Hepatic stellate cell (primary cell): ENCODE measurements at regions not wholly inside any gene's neighbourhood (a gene's known extent, or its start where the extent isn't known, plus 50 kb on each side); places are given as distances from the start of the nearest gene placed in this dataset.
"Not testable (repeated sequence)": the region's sequence is repeated elsewhere in the genome, so short reads cannot be mapped to it uniquely, and the experiment has no call there.

Experiments
- DNase-seq: peaks from one replicate; pipeline ENCODE4 v3.0.0; 2011; ENCODE audit warnings: low spot score

DNA sequence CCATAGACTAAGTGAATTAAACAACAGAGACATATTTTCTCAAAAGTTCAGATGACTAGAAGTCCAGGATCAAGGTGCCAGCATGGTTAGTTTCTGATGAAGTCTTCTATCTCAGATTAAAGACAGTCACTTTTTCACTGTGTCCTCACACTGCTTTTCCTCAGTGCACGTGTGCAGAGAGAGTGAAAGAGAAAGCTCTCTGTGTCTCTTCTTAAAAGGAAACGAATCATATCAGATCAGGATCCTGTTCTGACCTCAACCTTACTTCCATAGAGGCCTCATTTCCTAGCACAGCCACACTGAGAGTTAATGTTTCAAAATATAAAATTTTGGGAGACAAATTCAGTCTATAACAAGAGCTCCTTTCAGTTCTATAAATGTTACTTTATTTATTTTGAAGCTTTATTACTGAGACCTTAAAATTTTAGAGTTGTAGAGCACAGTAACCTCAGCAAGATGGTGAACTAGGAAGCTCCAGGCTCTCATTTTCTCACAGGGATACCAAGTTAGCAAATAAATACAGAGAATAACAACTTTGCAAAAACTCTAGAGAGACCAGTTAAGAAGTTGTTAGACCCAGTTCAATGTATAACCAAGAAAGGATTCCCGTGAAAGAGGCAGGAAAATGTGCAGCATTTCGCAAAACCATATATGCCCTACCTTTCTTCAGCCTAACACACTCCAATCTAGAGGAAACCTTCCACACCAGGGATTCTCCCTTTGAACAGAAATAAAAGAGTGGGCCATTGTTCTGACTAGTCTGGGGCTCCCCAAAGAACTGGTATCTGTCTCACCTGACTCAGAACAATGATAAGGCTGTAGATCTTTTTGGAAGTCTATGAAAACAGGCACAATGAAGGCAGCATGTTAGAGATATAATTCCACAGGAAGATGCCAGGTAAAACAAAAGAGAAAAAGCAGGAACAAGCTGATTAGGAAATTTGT, 372.2 kb downstream of the MRPL39 start:
- no peak for DNase-seq

DNA sequence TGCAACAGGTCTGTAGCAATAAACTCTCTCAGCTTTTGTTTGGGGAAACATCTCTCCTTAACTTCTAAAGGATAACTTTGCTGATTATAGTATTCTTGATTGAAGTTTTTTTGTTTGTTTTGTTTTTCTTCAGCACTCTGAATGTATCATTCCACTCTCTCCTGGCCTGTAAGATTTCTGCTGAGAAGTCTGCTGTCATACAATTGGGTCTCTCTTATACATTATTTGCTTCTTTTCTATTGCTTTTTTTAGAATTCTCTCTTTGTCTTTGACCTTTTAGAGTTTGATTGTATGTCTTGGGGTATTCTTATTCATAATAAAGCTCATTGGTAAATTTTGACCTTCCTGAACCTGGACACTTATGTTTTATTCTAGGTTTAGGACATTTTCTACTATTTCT, 386.3 kb downstream of the MRPL39 start:
- no peak for DNase-seq

DNA sequence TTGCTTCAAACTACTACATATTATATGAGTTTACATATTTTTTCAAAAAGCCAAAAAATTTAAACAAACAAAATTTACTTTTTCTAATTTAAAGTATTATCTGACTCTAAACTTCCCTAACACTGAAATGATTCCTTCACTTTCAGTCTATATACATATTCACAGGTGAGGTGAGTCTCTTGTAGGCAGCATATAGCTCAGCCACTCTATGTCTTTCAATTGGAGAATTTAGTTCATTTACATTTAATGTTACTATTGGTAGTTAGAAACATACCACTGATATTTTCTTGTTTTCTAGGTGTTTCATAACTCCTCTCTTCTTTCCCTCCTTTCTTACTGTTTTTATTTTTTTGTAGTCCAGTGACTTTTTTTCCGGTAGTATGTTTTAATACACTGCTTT, 387.1 kb downstream of the MRPL39 start:
- DNase-seq = no peak

DNA sequence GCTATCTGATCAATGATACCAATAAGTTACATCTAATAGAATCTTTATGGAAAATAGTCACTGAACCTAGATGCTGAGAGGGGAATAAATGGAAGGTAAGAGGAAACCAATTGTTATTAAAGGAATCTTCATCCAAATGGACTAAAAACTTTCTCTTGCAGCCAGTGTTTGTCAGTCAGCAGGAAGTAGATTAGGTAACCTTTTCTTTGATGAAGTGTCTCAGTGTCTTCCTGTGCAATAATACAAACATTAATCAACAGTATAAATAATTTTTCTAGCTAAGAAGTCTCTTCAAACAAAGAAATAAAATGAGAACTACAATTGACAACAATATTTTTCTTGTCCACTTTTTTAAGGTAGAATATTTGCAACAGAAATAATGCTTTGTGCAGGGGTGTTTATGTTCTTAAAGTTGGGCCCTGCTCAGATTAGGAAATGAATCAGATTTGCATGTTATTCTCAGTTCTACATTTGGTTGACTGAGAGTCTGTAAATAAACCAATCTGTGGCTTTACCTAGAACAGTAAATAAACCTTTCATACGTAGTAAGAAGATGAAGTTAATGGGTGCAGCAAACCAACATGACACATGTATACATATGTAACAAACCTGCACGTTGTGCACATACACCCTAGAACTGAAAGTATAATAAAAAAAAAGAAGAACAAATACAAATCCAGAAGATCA, 391.4 kb downstream of the MRPL39 start:
- DNase-seq = no peak

DNA sequence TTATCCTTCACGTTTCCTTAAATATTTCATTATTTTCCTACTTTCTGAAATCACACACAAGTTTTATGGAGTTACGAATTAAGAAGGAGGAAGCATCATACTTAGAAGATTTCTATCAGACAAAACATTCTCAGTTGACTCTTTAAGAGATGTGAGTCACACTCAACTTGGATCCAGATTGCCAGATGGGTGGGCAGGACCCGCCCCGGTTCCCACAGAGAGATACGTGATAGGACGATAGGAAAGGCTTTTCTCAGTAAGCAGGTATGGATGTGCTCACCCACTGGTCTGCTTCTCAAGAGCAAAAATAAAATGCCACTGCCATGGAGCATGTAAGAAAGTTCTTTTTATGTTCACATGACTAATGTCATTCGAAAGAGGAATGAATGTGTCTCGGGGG, 392.6 kb downstream of the MRPL39 start:
- DNase-seq = no peak

DNA sequence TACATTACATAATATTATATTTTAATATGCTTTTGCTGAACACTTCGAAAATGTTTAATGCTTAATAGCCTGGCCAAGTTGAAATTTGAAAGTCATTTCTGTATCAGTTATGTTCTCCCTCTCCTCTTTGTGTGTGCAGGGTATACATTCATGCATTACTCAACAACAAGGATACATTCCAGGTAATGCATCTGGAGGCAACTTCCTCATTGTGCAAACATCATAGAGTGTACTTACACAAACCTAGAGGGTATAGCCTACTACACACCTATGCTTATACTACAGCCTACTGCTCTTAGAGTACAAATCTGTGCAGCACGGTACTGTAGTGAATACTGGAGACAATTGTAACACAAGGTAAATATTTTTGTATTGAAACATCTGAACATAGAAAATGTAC, 407.3 kb downstream of the MRPL39 start:
- DNase-seq = no peak

DNA sequence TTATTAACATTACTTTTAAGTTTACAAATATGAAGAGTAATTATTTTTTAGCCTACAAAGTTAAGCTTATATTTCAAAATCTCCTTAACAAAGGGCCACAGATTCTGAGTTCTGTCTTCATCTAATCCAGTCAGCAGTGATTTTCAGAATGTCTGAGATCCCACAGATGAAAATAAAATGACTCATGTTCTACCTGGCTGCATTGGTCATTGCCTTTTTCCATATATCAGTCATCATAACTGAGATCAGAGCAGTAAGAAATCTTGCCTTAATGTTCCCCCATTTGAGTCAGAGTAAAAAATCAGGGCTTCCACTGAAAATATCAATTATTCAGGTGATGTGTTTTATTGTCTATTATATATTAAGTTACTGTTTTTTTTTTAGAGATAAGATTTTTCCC, 416.1 kb downstream of the MRPL39 start:
- DNase-seq = no peak

DNA sequence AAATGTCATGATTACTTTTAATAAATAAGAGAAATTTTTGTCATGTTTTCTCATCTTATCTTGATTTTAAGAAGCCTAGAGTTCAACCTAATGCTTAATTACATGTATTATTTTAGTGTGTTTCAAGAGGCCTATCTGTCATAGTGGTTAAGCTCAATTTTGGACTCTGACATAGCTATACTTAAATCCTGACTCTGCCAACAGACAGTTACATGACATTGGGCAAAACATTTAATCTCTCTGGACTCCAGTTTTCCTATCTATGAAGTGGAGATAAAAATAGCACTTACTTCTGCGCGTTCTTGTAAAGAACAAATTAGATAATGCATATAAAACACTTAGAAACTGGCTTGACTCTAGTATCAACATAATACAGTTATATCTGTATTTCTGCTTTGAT, 417.8 kb downstream of the MRPL39 start:
- DNase-seq = no peak

DNA sequence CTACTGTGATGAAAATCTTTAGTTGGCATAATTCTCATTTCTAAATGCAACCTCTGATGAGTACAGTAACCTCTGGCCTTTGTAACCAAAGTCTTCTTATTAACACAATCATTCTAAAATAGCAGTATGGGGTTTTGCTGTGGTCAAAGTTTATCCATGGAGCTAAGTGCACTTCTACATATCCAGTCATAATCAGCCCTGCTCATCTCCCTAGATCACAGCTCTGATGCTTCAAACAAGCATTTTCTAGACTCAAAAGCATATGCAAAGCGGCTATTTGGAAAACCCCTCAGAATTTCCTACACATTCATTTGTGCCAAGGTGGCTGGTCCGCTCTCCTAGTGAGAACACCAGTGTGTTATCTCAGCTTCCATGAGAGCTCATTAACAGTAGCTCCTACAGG, 418.6 kb downstream of the MRPL39 start:
- no peak for DNase-seq

DNA sequence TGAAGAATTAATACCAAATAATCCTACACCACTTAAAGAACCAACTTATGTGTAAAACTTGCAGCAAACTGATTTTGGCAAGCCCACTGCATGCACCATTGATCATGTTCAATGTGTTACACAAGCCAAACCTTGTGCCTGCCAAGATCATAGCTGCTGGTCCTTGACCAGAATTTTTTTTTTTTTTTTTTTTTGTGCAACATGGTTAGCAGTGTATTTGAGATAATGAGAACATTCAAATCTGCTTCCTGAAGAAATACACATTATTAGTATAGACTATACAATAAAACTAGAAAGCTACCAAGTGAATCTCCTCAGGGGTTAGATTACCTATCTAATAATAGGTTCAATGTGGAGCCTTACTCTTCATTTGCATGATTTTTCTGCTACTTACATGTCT, 421.0 kb downstream of the MRPL39 start:
- DNase-seq = no peak

DNA sequence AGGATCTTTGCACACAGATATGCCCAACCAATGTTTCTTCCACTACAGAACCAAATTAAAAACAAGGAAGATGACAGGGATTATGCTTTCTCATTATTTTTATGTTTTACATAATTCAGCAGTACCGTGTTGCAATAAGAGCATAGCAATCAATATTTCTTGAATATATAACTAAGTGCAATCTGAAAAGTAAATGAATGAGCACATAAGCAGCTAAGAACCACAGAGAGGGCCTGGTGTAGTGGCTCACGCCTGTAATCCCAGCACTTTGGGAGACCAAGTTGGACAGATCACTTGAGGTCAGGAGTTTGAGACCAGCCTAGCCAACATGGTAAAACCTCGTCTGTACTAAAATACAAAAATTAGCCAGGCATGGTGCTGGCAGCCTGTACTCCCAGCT, 423.7 kb downstream of the MRPL39 start:
- no peak for DNase-seq

DNA sequence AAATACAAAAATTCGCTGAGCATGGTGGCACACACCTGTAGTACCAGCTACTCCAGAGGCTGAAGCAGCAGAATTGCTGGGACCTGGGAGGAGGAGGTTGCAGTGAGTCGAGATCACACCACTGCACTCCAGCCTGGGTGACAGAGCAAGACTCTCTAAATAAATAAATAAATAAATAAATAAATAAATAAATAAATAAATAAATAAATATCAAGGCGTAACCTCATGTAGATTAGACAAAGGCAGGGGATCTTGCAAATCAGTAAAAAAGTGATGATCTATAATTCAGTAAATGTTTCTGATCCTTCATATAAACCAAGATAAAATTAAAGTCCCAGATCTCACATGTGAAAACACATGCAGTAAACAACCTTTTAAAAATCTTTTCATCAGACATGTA, 425.6 kb downstream of the MRPL39 start:
- DNase-seq = not testable (repeated sequence)

DNA sequence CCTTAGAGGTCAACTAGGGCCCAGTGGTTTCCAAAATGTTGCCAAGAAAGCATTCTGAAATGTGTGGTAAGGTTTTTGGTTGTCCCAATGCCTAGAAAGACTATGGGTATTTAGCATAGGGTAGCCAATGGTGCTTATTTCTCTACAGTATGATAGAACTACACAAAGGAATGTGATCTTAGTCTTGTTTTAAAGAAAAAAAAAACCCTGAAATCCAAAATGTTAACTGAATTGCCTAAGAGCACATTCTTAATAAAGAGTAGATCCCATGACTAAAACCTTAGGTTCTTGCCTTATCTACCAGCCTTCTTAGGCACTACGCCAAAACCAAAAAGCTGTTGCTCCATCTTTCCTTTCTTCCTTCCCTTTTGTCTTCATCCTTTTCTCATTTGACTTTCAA, 428.2 kb downstream of the MRPL39 start:
- no peak for DNase-seq

DNA sequence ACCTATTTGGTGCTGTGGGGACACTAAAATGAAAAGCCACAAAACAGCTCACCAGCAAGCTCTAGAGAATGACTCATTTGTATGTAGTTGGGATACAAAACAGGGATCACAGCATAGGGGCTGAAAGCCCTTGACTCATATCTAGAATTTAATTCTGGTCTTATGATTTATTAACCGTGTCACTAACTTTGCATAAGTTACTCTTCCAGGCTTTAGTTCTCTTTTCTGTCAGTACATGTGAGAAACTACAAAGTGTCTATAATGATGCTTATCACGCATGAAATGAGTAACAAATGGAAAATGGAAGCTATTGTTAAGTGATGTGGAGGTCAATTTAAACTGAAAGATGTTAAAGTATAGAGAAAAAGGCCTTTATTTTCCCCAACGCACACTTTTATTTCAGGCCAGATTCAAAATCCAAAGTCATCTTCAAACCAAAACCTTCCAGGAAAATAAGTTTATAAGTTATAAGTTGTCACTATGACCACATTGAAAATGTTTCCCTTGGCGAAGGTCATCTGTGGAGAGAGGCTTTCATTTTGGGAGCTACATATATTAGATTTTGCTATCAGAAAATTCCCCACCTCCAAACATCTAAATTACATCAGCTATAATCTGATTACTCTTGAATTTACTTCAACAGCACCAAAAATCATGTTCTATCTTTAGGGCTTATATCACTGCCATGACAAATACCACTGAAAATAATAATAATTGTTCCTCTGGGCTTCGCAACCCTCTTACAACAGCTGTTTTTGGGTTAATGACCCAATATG, 430.5 kb downstream of the MRPL39 start:
- DNase-seq = no peak

DNA sequence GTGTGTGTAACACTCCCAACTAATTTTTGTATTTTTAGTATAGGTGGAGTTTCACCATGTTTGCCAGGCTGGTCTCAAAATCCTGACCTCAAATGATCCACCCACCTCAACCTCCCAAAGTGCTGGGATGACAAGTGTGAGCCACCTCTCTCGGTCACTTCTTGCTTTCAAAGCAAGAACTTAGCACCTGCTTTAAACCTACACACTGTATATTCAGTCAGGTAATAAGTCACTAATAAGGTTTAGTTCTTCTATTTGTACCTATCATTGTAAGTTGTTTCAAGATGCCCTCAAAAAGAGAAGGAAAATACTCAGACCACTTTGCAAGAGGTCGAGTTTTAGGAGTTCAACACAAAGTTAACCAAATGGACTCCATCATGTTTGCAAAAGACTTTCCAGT, 431.3 kb downstream of the MRPL39 start:
- no peak for DNase-seq

DNA sequence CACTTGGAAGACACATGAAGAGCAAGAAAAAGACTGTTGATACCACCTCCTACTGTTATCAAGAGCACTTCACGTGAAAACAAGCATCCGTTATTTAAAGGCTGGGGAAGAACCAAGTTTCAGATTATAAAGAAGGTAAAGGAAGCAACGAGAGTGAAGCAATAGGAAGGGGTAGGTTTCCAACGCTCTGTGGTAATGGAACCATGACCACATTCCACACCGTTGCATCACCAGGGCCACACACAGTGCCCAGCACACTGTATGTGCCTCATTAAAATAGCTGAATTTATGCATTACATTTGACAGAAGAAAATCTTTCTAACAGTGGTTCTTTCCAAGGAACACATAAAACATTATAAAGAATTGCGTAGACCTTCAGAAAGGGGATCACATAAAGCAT, 435.8 kb downstream of the MRPL39 start:
- DNase-seq = no peak

DNA sequence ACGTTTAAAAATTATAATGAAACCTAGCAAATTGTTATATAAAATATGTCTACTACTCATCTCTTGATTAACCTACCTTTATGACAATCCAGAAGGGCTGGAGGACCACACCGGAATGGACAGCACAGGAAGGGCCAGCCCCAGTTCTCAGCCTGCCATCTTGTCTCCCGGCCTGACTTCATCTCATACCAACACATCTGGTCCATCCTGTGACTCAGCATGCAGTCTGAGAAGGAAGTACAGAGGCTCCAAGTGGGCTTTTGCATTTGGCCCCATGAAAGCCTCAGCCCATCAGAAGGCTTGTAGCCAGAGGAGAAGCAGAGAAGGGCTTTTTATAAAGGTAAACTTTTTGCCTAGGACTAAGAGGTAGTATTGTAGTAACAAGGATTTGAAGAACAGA, 436.6 kb downstream of the MRPL39 start:
- DNase-seq = no peak

DNA sequence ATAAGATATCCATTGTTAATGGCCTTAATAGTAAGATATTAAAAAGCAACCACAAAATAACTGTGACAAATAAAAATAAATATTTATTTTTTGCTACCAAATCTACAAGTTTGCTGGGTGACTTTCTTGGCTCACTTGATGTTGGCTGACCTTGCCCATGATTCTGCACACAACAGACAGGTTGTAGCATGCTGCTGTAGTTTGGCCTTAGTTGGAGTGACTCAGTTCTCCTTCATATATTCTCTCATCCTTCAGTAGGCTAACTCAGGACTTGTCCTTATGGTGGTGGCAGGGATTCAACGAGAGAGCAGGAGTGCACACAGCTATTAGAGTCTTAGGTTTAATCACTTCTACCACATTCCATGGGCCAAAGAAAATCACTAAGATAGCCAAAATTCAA, 437.9 kb downstream of the MRPL39 start:
- no peak for DNase-seq

DNA sequence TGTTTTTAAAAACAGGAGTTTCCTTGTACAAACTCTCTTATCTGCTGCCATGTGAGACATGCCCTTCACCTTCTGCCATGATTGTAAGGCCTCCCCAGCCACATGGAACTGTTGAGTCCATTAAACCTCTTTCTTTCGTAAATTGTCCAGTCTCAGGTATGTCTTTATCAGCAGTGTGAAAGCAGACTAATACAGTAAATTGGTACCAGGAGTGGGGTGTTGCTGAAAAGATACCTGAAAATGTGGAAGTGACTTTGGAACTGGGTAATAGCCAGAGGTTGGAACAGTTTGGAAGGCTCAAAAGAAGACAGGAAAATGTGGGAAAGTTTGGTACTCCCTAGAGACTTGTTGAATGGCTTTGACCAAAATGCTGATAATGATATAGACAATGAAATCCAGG, 440.4 kb downstream of the MRPL39 start:
- not testable (repeated sequence) for DNase-seq

DNA sequence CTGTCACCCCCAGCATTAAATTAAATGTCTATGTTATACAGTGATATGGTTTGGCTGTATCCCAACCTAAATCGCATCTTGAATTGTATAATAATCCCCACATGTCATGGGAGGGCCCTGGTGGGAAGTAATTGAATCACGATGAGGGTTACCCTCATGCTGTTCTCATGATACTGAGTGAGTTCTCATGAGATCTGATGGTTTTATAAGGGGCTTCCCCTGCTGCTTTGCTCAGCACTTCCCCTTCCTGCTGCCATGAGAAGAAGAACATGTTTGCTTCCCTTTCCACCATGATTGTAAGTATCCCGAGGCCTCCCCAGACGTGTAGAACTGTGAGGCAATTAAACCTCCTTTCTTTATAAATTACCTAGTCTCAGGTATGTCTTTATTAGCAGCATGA, 445.7 kb downstream of the MRPL39 start:
- DNase-seq = no peak

DNA sequence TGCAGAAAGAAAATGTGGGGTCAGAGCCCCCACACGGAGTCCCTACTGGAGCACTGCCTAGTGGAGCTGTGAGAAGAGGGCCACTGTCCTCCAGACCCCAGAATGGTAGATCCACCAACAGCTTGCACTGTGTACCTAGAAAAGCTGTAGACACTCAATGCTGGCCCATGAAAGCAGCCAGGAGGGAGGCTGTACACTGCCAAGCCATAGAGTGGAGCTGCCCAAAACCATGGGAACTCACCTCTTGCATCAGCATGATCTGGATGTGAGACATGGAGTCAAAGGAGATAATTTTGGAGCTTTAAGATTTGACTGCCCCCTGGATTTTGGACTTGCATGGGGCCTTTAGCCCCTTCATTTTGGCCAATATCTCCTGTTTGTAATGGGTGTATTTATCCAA, 452.3 kb downstream of the MRPL39 start:
- not testable (repeated sequence) for DNase-seq

DNA sequence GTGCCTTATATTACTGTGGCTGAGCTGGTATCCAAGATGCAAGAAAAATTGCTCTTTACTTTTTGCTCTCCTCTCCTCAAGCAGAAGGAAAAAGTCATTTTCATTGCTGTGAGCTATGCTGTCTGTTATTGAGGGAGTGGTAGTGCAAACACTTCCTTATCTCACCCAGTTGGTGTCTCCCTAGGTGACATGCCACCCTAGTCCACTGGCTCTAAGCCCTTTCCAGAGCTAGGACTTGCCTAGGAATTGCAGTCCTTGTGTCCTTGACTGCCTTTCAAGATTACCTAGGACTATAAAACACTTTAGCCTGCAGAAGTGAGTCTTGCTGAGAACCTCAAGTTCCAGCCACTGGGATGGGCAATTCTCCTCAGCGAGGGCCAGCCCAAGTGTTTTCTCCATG, 458.3 kb downstream of the MRPL39 start:
- no peak for DNase-seq

DNA sequence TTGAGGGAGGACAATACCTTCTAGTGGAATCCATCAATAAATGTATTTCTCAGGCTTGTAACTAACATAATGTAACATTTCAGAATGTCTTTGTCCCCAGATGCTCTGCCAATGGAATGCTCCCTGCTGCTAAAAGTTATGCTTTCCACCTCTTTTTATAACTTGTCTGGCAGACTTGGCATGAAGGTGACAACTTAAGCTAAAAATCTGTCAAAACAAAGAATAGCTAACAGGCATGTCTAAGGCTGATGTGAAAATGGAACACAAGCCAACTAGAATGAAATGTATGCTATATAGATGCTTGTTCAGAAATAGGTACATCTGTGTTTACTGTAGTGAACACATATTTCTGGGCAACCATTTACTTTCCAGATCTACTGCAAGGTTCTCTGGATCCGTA, 467.9 kb downstream of the MRPL39 start:
- no peak for DNase-seq
